HG03469 (cell line): ENCODE measurements at regions not wholly inside any gene's neighbourhood (a gene's known extent, or its start where the extent isn't known, plus 50 kb on each side); places are given as distances from the start of the nearest gene placed in this dataset.

ENCODE experiments used
- ATAC-seq: cut with Tn5 transposase; IDR thresholded peaks from one replicate; pipeline ENCODE4 v1.9.1; 2021; ENCODE audit warnings: mild to moderate bottlenecking, moderate library complexity, moderate number of reproducible peaks; ENCODE audit not compliant: unreplicated experiment

DNA sequence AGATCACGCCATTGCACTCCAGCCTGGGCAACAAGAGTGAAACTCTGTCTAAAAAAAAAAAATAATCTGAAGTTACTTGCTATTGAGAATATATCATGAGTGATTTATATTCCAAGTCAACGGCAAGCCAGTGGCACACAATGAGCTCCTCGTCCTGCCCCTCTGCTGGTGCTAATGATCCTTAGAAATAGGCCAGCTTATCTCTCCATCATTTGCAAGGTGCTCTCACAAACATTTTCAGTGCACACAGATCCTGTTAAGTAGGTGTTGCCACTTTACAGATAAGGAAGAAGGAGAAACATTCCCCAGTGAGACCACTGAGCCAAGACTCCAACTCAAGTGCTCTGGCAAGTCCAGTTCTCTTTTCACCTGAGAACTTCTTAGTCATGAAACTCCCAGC lies 91.3 kb upstream of the GPR45 start:
- ATAC-seq = no peak

DNA sequence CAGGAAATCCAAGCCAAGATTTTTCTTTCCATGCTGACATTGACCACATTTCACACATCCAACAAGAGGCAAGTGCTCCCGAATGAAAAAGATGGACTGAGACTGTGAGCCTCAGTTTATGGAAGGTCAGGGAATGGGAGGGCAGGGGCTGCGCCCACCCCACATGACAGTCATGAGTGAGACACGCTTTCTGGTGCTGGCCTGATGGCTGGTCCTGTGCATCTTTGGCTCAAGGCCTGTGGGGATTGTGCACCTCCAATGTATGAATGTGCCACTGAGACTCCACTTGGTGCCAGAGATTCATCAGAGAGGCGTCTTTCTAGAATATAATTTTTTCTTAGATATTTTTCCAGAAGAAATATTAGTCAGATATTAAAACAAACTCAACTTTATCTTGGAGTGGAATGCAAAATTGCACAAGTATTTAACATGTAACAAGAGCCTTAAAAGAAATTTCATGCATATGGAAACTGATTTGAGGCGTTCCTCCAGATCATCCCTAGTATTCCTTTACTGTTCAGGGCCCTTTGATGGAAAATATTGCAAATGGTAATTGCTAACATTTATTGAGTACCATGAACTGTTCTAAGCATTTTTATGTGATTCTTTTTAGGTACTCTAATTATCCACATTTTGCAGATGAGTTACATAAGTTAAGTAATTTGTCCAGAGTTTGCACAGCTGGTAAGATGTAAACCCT lies 87.3 kb upstream of the GPR45 start:
- ATAC-seq = no peak

DNA sequence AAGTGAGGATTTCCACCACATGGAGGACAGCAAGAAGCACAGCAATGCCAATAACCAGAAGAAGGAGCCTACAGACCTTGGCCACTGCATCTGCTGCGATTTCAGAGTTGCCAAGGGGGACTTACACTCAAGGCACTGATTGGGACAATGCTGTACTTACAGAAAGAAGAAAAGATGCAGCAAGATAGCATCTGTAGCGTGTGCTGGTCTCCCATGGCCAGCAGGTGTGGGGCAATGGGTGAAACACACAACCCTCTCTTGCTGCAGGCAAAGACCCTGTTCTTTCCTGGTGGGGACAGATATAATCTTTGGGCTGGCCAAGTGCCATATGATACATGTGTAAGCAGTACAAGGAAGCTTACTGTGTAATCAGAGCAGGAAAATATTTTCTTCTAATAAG lies 85.4 kb upstream of the GPR45 start:
- no peak for ATAC-seq

DNA sequence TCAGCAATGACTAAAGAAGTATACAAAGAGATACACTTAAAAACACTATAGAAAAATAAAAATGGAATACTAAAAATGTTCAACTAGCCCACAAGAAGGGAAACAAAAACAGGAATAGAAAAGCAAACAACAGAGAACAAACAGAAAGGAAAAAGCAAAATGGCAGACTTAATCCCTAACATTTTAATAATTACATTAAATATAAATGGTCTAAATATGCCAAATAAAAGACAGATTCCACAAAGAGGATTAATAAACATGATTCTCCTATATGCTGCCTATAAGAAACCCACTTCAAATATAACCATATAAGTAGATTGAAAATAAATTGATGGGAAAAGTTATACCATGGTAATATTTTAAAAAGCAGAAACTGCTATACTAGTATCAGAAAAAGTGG lies 83.5 kb upstream of the GPR45 start:
- ATAC-seq = no peak

DNA sequence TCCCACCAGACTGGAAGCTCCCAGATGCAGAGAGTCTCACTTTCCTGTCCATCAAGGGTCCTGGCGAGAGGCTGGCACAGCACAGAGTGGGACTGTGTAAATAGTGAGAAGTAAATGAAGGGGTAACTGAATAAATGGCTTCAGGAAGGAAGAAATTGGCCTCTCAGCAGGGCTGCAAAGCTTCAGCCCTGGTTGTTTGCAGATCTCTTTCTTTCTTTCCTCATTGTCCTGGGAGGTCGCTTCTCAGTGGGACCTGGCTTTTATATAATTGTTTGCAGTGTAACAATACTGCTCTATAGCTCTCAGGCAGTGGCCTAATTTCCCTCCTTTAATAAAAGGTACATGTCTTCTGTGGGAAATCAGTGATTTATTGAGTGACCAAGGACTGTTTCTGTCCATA lies 74.9 kb upstream of the GPR45 start:
- no peak for ATAC-seq

DNA sequence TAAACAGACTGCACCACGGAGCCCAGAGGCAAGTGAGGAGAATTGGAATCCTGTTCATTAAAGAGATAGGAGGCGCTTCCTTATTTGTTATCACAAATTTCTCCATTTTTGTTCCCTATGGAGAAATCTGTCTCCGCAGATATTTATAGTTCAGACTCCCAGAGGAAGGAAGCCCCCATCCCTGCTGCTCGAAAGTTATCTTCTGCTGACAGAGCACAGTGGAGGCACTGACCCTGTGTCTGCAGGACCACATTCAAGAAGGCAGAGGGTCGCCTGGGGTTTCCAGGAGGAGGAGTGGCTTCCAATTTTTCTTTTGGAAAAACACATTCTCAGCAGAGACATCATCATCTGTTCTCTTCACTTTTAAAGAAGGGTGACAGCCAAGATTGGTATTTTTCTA lies 73.0 kb upstream of the GPR45 start:
- no peak for ATAC-seq

DNA sequence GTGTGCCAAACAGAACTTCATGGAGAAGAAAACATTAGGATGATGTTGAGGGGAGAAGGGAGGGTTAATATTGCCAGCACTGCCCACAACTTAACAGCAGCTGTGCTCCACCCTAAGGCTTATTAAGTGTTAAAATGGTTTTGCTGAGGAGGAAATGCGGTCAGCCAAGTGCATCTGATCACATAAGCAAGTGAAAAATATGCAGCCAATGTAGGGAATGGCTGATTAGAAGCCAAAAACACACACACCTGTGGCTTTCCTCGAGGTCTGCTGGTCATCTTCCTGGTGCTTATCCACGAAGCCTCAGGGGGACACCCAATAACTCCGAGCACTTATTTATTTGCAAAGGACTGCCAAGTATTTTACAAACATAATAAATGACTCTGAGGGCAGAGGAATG lies 66.3 kb upstream of the GPR45 start:
- no peak for ATAC-seq

DNA sequence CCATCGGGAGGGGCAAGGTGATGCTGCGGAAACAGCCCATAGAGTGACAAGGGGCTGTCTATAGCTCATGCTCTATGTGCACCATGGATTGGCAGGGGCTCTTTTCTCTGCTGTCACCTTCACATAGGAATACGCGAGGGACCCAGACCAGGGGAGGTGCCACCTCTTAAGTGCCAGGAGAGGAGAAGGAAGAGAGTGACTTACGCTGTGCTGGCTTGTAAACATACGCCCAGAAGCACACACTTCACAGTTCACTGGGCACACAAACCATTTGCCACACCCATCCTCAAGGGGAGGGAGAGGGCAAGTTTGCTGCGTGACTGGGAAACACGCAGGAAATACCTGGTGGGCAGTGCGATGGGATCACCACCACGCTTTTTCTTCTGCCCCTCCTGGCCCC lies 65.1 kb upstream of the GPR45 start:
- ATAC-seq = no peak

DNA sequence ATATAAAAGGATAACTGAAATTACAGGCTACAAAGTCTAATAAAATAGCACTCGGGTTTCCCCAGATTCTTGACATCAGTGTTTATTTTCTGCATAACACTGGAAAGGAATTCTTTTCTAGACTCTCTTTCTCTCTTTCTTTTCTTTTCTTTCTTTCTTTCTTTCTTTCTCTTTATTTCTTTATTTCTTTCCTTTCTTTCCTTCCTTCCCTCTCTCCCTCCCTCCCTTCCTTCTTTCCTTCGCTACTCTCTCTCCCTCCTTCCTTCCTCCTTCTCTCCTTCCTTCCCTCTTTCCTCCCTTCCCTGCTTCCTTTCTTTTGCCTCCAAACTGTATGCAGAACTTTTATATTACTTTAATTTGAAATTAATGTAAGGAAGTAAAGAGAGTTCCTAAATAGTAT lies 64.5 kb upstream of the GPR45 start:
- ATAC-seq = no peak

DNA sequence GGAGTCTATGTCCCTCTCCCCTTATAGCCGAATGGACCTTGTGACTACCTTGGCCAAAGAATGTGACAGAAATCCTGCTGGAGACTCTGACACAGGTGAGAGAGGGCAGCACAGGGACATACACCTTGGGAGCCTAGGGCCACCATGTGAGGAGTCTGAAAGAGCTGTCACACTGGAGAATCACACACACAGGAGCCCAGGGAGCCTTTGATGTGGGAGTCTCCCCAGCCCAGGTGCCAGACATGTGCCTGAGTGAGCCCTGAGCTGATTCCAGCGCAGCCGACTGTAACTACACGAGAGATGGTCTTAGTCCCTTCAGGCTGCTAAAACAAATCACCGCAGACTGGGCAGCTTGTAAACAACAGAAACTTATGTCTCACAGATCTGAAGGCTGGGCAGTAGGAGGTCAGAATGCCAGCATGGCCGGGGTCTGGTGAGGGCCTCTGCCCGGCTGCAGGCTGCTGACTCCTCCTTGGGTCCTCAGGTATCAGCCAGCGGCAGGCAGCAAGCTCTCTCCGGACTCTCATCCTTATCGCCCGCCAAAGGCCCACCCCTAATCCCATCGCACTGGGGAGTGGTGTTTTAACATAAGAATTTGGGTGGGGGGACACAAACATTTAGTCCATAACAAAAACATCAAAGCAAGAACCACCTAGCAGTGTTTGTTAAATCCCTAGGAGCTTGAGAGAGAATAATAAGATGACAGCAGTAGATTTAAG lies 63.8 kb upstream of the GPR45 start:
- no peak for ATAC-seq

DNA sequence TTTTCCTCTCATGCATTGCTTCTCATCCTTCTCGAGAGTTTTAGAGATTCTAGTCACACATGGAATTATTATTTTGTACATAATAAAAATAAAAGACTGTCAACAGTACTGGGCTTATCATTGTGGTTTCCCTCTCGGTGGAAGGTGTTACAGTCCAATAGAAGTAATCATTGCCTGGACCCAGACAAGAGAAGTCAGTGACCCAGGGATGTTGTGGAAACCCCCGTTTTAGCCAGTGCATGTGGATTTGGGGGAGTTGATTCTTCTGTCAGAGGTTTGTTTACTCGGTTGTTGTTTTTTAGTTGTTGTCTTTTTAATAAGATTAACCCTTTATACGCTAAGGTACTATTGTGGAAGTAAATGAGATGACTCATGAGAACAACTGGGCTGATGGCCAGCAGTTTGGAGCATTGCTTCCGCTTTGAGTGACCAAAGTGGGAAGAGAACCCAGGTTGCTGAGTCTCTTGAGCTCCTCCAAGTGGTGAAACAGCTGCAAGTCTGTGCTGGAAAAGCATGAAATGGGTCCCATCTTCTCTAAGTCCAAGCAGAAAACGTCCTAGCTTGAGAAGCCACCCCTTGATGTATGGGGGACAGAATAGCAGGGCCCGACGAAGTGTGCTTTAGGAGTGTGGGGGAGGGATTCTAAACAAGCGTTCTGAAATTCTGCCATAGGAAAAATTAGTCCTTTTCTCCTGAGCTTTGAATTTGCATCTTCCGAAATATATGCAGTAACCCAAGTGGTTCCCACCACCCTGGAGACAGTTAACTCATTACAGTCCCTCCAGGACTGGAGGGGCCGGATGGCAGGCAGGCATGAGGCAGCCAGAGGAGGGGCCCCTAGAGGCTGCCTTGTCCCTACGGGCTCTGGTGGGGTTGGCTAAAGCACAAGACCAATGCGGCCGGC lies 61.8 kb upstream of the GPR45 start:
- ATAC-seq = no peak

DNA sequence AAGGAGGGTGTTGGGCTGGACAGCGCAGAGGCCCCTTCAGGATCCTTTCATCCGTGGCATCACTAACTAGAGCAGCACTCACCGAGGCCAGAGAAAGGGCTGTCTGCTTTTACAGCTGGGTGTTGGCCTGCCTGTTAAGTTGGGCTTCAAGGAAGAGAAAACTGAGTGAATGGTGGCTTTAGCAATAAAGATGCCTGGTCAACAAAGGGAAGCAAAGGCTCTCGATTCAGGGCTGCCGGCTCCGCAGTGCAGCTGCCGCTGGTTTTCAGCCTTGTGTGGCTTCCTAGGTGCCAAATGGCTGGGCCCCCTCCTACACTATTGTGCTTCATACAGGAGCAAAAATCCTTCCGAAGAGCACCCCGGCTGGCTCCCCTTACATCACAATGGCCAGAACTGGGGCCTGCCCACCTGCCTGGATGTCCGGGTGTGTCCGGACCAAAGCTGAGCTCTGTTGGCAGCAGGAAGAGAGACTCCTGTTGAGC lies 61.0 kb upstream of the GPR45 start:
- ATAC-seq = no peak

DNA sequence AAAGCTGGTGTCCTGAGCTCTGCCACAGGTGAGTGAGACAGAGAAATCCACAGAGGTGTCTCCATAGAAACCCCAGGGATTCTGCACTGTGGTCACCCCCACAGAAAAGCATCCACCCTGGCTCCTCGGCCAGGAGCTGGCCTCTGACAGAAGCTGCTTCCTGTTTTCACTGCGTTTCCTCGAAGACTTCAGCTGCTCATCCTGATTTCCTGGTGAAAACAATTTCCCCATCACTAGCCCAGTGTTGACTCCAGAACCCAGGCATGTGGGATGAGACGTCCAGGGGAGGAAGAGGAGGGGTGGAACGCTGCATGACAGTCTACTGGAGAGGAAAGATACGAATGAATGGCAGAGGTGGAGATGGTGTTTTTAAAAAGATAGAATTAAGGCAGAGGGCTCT lies 60.3 kb upstream of the GPR45 start:
- ATAC-seq = no peak

DNA sequence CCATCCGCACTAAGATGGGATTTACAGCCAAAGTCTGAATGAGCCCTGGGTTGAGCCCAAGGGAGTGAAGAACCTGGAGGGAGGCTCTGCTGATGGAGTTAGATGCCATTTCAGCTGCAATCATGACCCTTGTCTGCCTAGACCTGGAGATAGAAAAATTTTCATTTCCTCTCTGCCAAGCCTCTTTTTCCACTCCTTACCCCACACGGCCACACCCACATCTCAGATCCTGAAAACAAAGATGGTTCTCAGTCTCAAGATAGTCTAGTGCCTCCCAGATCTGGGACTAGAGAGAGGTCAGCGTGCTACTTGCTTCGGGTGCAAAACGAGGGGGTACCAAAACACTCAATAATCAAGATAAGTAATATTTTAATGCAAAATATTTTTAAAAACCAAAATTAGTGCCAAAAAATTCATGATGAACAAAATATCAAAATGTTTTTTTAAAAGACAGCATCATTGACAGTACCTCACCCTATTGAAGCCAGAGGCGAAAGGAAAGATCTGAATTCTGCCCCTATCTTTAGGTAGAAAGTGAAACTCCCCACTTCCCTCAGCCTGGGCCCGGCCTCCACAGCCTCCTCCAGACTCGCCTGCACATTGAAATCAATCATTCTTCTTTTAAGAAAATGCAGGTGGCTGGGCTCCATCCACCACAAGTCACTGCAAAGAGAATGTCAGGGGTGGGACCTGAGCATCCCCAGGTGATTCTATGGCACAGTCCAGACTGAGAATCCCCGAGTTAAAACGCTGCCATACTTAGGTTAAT lies 57.8 kb upstream of the GPR45 start:
- peak; percentile 78 for ATAC-seq

DNA sequence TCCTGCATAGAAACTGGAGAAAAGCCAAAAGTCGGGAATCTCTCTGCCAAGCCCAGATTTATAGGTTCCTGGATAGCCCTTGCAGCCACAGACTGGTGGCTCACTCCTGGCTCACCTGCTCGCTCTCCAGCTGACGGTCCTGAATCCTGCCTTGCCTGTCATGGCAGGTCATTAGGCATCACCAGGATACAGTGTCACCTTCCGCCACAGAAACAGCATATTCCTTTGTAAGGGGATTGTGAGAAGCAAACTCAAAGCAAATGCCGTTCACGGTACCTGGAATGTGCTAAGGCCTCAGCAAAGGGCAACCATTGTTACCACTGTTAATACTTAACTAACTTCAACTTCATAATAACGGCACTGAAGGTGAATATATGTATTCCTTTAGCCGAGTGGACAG lies 57.1 kb upstream of the GPR45 start:
- ATAC-seq = no peak

DNA sequence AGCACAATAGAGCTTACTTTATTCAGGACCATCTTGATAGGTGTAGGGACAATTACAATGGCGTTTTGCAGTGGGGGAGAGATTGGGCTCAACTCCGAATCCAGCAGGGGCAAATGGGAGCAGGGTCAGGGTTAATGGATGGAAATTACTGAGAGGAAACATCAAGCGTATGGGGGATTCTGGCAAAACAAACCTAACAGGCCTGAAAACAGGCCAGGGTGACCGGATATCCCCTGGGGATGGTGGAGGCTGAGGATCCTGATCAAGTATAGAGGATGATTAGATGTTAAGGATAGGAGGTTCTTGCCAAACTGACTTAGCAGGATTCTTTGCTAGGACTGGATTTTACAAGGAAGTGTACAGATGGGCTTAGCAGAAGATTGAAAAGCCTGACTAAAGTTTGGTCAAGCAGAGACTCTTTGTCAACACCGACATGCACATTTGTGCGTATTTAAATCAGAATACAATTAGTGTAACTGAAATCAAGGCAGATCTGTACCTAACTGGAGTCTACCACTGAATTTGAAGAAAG lies 54.5 kb upstream of the GPR45 start:
- ATAC-seq = no peak

DNA sequence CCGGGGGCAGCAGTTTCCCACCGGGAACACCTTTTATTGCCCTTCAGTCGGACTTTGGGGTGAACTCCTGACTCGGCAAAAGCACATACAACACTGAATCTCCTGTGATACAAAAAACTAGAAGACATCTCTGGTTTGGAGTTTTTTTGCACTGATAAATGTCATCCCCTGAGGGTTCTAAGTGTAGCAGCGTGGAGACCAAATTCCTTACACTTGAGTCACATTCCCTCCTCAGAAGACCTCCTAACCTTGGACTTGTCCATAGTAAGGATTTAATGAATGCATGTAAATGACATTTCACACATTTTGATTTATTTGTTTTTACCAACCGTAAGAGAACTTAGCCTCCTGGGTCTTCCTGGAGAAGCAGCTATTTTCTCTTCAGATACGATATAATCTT lies 54.0 kb upstream of the GPR45 start:
- no peak for ATAC-seq

DNA sequence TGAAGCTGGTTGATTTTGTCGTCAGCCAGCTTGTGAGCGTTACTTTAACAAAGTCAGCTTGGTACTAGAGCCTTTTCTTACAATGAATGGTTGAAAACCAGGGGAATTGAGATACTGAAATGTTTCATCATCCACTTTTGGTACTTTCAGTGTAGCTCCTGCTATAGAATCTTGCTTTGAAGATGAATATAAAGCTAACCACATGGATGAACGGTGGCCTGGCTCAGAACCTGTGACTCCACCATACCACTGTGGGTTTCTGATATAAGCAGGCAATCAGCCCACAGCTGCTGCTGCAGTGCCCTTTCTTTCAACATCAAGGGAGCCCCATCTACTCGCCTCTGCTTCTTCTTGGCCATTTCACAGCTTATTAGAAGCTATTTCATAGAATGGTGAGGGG lies 53.2 kb upstream of the GPR45 start:
- peak; percentile 41 for ATAC-seq
